Stimulated activated CD4-positive, alpha-beta T cell treated with anti-CD3 and anti-CD28 coated beads, Interleukin-15, amount 100 ng/mL, for 48 hours (primary cell): ENCODE measurements at regions not wholly inside any gene's neighbourhood (a gene's known extent, or its start where the extent isn't known, plus 50 kb on each side); places are given as distances from the start of the nearest gene placed in this dataset.
"Not testable (repeated sequence)": the region's sequence is repeated elsewhere in the genome, so short reads cannot be mapped to it uniquely, and the experiment has no call there.

Source experiments
- DNase-seq, 2 donors: peaks; one replicate each; pipeline ENCODE4 v3.0.0-alpha.2; 2020; ENCODE audit warnings: low read depth in 2 of 2

DNA sequence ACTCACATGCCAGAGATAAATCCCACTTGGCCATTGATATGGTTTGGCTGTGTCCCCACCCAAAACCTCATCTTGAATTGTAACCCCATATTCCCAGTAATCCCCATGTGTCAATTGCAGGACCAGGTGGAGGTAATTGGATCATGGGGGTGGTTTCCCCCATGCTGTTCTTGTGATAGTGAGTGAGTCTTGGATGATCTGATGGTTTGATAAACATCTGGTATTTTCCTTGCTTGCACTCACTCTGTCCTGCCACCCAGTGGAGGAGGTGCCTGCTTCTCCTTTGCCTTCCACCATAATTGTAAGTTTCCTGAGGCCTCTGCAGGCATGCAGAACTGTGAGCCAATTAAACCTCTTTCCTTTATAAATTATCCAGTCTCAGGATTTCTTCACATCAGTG, 50.4 kb upstream of the B3GAT2 start:
- DNase-seq, result not testable (repeated sequence)

DNA sequence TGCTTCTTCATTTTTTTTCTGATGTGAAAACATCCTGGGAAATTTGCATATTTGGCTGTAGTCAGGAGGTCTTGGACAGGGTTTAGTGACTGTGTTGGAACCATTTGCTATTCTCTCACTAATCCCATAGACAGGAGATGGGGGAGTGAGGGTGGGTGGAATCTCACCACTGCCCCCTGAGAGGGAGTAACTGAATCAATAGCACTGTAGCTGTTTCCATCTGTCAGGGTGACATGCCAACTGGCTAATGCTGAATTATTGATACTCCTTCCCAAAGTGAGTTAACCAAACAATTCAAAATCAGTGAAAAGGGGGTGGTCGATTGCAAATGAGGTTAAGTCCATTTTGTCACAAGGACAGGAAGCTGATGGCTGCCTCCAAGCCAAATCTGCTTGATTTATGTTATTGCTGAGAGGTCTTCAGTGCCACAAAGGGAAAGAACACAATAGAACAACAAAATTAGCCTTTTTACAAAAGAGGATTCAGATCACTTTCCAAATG, 55.1 kb upstream of the B3GAT2 start:
- DNase-seq, result no peak

- peak in 1 of 2 donors; percentile 6 for DNase-seq
Measured at GRCh38 chr6:71012866-71013469, 56.1 kb upstream of the B3GAT2 start.

DNA sequence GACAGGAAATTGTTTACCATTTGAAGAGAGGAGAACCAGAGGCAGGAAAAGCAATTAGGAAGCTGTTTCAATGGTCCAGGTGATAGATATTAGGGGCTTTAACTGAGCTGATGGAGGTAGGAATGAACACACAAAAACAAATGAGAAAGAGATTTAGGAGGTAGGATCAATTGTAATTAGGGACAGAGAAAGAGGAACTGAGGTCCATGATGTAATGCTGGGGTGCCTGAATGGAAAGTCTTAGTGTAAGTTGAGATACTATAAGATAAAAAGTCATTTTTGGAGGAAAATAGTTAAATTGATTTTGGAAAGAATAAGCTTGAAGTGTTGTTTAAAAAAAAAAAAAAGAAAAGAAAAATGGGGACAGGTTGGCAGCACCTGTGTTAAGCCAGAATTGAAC, 58.5 kb upstream of the B3GAT2 start:
- no peak for DNase-seq

DNA sequence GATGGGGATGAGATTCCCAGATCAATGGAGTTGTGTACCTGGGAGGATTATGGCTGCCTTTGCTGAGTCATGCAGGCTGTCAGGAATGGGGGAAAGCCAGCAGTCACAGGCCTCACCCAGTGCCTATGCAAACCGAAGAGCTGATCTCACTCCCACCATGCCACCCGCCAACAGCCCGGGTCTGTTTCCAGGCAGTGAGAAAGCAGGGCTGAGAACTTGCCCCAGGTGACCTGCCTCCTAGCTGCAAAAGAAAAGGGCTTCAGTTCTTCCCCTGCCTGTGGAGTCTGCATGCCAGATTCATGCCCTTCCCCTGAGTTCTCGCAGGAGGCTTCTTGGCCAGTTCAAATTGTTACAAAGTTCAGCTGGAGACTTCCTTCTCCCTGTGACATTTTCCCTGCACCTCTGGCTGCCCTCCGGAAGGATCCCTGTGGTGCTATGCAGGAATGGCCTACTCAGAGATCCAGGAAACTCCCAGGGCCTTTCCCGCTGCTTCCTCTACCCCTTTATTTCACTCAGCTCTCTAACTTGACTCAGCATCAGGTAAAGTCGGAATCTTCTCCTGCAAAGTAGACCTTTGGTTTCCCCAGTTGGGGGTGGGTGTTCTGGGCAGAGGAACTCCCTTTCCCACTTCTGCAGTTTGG, 71.5 kb upstream of the B3GAT2 start:
- no peak for DNase-seq

DNA sequence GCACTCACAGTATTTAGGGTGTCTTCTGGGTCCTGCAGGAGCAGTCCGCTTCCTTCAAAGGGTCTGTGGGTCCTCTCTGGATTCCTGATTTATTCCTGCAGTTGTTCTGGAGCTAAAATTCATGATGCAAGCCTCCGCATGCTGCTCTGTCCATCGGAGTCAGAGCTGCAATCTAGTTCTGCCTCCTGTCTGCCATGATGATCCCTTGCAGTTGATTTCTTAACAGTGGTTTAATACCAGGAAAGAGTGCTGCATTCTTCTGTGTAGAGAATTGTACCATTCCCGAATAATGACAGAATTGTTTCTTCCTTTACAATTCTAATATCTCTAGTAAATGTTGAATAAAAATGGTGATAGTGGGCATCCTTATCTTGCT, 72.0 kb upstream of the B3GAT2 start:
- no peak for DNase-seq

GRCh38 chr6:71029555-71029954, 72.7 kb upstream of the B3GAT2 start:
- no peak for DNase-seq

GRCh38 chr6:71031912-71032311, 75.1 kb upstream of the B3GAT2 start:
- no peak for DNase-seq

DNA sequence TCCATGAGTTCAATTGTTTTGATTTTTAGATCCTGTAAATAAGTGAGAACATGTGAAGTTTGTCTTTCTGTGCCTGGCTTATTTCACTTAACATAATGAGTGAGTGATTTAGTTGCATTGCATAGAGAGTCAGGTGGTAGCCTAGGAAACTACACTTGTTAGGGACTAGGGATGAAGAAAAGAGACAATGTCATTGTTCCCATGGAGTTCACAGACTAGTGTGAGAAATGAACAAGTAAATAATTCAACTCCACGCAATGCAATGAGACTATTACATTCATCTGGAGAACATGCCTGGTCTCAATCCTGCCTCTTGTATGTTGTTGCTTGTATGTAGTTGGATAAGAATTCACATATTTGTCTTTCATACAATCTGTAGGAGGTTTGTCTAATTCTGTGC, 76.3 kb upstream of the B3GAT2 start:
- no peak for DNase-seq

- DNase-seq, result no peak
Measured at GRCh38 chr6:71033890-71034289, 77.0 kb upstream of the B3GAT2 start.

GRCh38 chr6:71034563-71035345, 77.9 kb upstream of the B3GAT2 start:
- DNase-seq, result no peak

DNA sequence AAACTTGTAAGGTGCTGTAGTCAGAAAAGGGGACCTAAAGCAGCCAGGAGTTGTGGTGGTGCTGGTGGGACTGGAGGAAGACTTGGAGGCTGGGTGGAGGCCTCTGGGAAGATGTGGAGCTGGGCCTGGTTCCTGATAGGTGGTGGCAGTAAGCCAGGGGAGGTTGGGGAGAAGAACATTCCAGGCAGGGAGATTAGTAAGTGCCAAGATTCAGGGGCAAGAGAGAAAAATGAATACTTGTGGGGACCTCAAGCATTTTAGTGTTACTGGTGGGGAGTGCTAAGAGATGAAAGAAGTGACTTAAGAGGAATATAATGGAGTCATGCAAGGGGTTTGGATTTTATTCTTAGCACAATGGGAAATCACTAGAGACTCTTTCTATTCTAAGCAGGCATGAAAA, 79.0 kb upstream of the B3GAT2 start:
- DNase-seq, result no peak

DNA sequence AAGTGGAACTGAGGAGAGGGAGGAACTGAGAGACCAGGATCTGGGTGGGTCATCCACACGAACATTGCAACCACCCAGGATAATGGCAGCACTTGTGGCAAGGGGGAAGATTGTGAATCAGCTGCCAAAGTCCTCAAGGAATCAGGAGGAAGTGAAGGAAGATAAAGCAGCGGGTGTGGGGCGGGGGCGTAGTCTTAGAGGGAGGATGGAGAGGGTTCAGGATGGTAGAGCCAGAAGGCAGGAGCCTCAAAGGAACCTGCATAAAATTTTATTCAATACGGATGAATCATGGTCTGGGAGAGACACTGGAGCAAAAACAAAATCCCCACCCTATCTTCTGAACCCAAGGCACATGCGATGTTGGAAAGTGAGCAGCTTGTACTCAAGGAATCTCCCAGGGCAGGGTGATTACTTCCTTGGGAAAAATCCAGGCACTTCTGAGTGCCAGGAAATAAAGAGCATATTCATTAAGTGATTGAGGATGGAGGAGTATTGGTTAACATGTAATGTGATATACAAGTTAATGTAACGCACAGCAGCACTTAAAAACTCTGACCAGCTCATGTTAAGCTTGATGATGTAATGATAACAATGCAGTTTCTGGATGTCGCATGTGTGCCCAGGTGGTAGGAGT, 82.0 kb upstream of the B3GAT2 start:
- no peak for DNase-seq

GRCh38 chr6:71040043-71040442, 83.2 kb upstream of the B3GAT2 start:
- no peak for DNase-seq

DNA sequence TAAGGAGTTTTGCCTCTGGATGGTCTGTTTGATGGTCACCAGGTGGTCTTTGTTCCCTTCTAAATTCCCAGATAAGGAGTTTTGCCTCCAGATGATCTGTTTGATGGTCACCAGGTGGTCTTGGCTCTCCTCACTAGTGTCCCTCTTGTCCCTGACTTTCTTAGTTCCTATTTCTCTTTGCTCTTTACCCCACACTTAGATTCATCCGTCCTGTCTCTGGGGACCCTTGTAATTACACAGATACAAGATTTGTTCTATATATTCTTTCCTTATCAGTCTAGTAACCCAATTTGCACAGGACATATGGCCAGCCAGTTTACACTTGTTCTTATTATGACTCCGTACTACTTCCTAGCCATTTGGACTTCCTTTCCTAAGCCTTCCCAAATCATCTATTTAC, 84.0 kb upstream of the B3GAT2 start:
- DNase-seq, result no peak

DNA sequence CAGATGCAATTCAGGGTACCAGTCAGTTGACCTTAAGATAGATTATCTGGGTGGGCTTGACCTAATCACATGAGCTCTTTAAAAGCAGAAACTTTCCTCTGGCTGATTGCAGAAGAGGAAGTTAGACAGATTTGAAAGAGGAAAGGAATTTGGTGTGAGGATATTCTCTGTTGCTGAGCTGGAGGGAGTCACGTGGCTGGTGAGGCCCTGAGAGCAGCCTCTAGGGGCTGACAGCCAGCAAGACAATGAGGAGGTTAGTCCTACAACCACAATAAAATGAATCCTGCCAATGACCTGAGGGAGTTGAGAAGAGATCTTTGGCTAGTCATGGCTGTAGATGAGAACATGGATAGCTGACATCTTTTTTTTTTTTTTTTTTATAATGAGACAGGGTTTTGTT, 87.0 kb upstream of the B3GAT2 start:
- no peak for DNase-seq

GRCh38 chr6:71044753-71045152, 87.9 kb upstream of the B3GAT2 start:
- DNase-seq, result no peak

DNA sequence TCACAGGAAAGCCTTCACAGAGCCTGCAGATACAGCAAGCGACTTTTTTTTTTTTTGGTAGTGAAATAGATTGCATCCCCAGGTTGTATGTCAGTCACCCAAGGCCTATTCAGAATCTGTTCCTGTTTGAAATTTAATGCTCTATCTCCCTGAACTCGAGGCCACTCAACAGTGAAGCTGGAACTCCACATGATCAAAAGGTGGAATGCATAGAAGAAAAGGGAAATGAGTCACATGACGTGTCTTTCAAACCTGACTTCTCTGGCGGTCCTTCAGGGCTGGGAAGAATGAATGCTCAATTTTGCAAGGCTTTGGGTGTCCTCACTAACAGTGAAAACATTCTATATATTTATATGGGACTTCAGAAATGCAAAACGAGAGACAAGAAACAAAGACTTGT, 88.4 kb upstream of the B3GAT2 start:
- no peak for DNase-seq

GRCh38 chr6:71047417-71047816, 90.6 kb upstream of the B3GAT2 start:
- no peak for DNase-seq

- no peak for DNase-seq
Measured at GRCh38 chr6:71048320-71049164, 91.7 kb upstream of the B3GAT2 start.

DNA sequence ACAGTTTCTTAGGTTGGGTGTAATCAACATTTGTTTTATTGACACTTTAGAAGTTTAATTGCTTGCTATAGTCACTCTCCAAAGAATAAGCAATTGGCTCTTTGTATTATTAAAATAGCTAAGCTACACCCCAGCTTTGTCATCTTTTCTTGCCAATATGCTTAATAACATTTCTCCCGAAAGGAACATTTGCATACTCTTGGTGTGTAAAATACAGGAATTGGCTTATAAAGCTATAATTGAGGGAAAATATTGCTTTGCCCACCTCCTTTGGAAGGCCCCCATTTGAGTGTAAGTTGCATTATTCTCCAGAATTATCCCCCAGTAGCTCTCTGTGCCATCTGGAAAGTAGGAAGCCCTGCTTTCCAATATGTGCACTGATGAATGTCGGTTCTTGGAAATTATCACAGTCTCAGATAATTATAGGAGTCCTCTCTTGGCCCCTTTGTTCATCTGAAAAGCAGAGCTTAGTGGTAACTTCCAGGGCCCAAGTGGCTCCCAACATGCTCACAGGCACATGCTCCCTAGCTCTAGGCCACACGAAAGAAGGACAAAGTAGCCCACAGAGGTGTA, 92.4 kb upstream of the B3GAT2 start:
- DNase-seq, result no peak
